Right renal pelvis (tissue), 4 donors: ENCODE measurements at regions not wholly inside any gene's neighbourhood (a gene's known extent, or its start where the extent isn't known, plus 50 kb on each side); places are given as distances from the start of the nearest gene placed in this dataset.

ENCODE experiments used
- DNase-seq, 4 donors: peaks; one replicate each; pipeline ENCODE4 v3.0.0-alpha.2; 2013; ENCODE audit warnings: low read depth in 4 of 4, low spot score in 3 of 4, missing footprints in 1 of 4

GRCh38 chr3:148073721-148074456, 623.8 kb upstream of the AGTR1 start:
- DNase-seq = no peak

GRCh38 chr3:148074946-148075345, 622.8 kb upstream of the AGTR1 start:
- DNase-seq = peak in 1 of 4 donors; percentile 6

GRCh38 chr3:148075771-148076716, 621.7 kb upstream of the AGTR1 start:
- peak in 3 of 4 donors; percentile 12 to 33 (median 14) for DNase-seq

- peak in 1 of 4 donors; percentile 5 for DNase-seq
Observed at GRCh38 chr3:148077318-148077923, 620.3 kb upstream of the AGTR1 start.

DNA sequence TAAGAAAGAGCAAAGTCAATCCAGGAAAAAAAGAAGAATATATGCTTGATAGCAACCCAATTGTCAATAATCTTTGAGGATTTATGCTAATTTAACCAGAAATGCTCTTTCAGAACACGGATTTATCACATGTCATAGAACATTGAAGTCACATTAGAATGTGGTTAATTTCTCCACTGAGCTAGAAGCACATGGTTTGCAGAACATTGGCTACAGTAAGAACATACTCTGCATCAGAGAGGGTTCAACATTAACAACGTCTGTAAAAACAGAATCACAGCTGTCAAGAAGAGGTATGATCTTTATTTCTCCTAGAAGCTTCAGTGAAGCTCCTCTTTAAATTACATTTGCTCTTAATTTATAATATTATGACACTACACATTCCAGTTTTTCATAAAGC, 619.7 kb upstream of the AGTR1 start:
- no peak for DNase-seq

- no peak for DNase-seq
Observed at GRCh38 chr3:148078658-148079057, 619.0 kb upstream of the AGTR1 start.

GRCh38 chr3:148079370-148079769, 618.3 kb upstream of the AGTR1 start:
- DNase-seq = no peak

- DNase-seq = no peak
Observed at GRCh38 chr3:148081926-148082325, 615.8 kb upstream of the AGTR1 start.

GRCh38 chr3:148082506-148083280, 615.0 kb upstream of the AGTR1 start:
- DNase-seq = no peak

- DNase-seq = no peak
Observed at GRCh38 chr3:148083526-148084182, 614.0 kb upstream of the AGTR1 start.

DNA sequence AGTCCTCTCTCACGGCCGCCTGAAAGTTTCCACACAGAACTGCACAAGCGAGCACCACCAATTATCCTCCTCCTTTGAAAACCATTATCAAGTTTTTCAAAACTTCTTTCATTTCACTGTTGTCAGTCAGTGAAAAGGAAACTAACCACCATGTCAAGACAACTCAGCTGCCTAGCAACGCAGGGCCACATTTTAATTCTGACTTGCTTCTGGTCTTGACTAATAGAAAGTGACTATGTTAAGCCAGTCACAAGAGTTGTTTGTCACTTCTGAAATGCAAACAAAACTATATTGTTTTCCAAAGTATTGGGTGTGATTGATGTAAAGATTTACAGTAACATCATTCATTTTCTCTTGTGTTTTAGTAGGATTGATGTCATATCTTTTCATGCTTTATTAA, 612.8 kb upstream of the AGTR1 start:
- no peak for DNase-seq

GRCh38 chr3:148087601-148088371, 609.9 kb upstream of the AGTR1 start:
- no peak for DNase-seq

GRCh38 chr3:148089171-148089570, 608.5 kb upstream of the AGTR1 start:
- DNase-seq = no peak

GRCh38 chr3:148090156-148090555, 607.5 kb upstream of the AGTR1 start:
- DNase-seq = no peak

GRCh38 chr3:148092624-148093347, 604.9 kb upstream of the AGTR1 start:
- DNase-seq = no peak

- no peak for DNase-seq
Observed at GRCh38 chr3:148093753-148094152, 604.0 kb upstream of the AGTR1 start.

DNA sequence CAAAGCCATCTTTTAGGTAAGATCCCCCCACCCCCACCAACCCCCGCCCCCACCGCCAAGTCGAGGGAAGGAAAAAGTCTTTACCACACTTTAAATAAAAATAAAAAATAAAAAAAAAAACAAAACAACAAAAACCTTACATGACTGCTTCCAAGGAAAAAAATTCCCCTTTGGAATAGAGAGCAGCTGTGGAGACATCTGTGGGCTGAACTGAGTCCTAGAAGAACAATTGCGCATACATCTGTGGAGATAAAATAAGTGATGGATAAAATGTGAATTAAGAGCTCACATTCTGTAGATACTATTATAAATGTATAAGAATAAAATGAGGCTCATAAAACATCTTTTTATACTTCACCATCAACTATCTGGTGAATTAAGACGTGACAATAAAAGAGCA, 601.7 kb upstream of the AGTR1 start:
- DNase-seq = no peak

GRCh38 chr3:148100476-148100875, 597.2 kb upstream of the AGTR1 start:
- no peak for DNase-seq

GRCh38 chr3:148101061-148101460, 596.6 kb upstream of the AGTR1 start:
- no peak for DNase-seq
